ENCODE measurements at regions not wholly inside any gene's neighbourhood (a gene's known extent, or its start where the extent isn't known, plus 50 kb on each side); places are given as distances from the start of the nearest gene placed in this dataset.

DNA sequence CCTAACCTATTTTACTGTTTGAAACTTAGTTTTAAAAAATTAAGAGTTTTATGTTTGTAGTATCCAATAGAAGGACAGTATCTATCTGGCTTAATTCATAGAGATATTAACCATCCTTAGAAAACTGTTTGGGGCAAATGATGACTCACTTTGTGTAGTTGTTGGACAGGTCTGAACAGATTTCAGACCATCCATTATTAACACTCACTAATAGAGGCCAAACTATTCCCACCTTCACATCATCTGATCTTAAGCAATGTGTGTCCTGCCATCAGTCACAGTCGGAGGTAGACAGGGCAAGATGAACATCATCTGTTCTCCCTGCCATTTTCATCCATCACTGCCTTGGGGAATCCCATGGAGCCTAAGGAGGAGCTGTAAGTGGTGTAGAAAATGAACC lies 164.6 kb upstream of the DCC start:
- Histone ChIP-seq H3K27ac (no peak overlapping the region), H3K4me1 (no peaks in the 10 kb centered on the region), H3K27me3 (no peaks in the 10 kb centered on the region), H3K4me3 (no peak overlapping the region), H3K9me3 (no peaks in the 10 kb centered on the region), H3K36me3 (no peaks in the 10 kb centered on the region)
- intact Hi-C loops (cut with DNase I): no loop called here
- no peak for DNase-seq (ENCODE audit: extremely low spot score in 2 of 2)
- TF ChIP-seq POLR2A (IDR thresholded peaks at IDR 0.05): no peak
- TF ChIP-seq POLR2AphosphoS5 (IDR thresholded peaks at IDR 0.05; ENCODE audit: insufficient read depth in 1 of 2, low read depth in 1 of 2): no peak

DNA sequence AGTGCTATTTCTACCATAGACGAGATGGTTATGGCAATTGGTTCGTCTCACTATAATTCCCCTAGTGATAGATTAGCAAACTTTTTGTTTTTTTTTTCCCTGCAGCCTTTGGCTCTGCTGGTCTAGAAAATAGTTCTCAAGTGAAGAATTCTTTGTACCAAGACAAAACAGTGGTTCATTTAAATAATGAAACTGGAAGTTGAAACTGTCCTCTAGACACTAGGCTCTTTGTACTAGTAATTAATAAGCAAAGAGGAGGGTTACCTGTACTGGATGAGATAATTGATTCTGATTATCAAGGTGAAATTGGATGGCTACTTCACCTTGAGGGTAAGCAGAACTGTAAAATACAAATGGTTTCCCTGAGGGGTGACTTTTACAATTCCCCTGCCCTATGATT lies 156.9 kb upstream of the DCC start:
- TF ChIP-seq POLR2A (IDR thresholded peaks at IDR 0.05) (no peak), POLR2AphosphoS5 (IDR thresholded peaks at IDR 0.05; ENCODE audit: insufficient read depth in 1 of 2, low read depth in 1 of 2) (no peak)
- TF ChIP-seq, protein P1, sequence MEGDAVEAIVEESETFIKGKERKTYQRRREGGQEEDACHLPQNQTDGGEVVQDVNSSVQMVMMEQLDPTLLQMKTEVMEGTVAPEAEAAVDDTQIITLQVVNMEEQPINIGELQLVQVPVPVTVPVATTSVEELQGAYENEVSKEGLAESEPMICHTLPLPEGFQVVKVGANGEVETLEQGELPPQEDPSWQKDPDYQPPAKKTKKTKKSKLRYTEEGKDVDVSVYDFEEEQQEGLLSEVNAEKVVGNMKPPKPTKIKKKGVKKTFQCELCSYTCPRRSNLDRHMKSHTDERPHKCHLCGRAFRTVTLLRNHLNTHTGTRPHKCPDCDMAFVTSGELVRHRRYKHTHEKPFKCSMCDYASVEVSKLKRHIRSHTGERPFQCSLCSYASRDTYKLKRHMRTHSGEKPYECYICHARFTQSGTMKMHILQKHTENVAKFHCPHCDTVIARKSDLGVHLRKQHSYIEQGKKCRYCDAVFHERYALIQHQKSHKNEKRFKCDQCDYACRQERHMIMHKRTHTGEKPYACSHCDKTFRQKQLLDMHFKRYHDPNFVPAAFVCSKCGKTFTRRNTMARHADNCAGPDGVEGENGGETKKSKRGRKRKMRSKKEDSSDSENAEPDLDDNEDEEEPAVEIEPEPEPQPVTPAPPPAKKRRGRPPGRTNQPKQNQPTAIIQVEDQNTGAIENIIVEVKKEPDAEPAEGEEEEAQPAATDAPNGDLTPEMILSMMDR (IDR thresholded peaks at IDR 0.05): no peak
- no peak overlapping the region for H3K4me3 ChIP-seq
- DNase-seq (ENCODE audit: extremely low spot score in 2 of 2): no peak
- no peaks in the 10 kb centered on the region for H3K9me3 ChIP-seq
- intact Hi-C loops (cut with DNase I): no loop called here
- H3K27me3 ChIP-seq: no peaks in the 10 kb centered on the region
- no peaks in the 10 kb centered on the region for H3K36me3 ChIP-seq
- H3K4me1 ChIP-seq: no peaks in the 10 kb centered on the region
- H3K27ac ChIP-seq: no peak overlapping the region

DNA sequence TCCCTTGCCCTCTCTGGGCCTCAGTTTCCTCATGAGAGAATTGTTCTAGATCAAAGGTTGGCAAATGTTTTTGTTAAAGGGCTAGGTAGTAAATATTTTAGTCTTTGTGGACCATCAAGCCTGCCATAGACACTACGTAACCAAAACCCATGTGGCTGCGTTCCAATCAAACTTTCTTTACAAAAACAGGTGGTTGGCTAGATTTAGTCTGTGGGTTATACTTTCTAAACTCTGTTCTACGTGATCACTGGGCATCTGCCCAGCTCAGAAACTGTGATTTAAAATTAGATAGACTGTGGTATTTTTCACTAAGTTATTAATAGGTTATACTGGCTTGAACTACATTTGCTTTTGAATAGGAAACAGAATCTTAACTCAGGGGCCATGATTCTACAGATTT lies 149.8 kb upstream of the DCC start:
- H3K4me1 ChIP-seq: no peaks in the 10 kb centered on the region
- H3K36me3 ChIP-seq: no peaks in the 10 kb centered on the region
- H3K27ac ChIP-seq: no peak overlapping the region
- DNase-seq (ENCODE audit: extremely low spot score in 2 of 2): no peak
- H3K4me3 ChIP-seq: no peak overlapping the region
- H3K27me3 ChIP-seq: no peaks in the 10 kb centered on the region
- intact Hi-C loops (cut with DNase I): no loop called here
- no peak for TF ChIP-seq POLR2AphosphoS5 (IDR thresholded peaks at IDR 0.05; ENCODE audit: insufficient read depth in 1 of 2, low read depth in 1 of 2)
- TF ChIP-seq, protein P1 (IDR thresholded peaks at IDR 0.05): no peak
- no peak for TF ChIP-seq POLR2A (IDR thresholded peaks at IDR 0.05)
- H3K9me3 ChIP-seq: no peaks in the 10 kb centered on the region

DNA sequence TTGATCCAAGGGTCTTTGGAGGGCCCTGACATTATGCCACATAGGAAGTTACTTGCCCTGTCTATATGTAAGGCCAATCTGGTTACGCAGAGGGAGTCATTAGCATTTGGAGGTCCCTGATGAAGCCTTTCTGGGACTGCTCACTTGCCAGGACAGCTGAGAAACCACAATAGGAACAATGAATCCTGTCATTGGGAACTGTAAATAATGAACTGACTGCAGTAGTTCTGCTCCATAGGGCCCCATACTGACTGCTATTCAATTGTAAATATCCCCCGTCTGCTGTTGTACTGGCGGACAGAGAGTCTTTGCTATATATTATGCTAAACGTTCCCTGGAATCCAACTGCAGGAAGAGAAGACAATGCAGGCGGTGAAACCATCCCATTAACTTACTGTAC lies 149.4 kb upstream of the DCC start:
- intact Hi-C loops (cut with DNase I): no loop called here
- DNase-seq (ENCODE audit: extremely low spot score in 2 of 2): no peak
- Histone ChIP-seq H3K27ac (no peak overlapping the region), H3K4me3 (no peak overlapping the region), H3K27me3 (no peaks in the 10 kb centered on the region), H3K9me3 (no peaks in the 10 kb centered on the region), H3K36me3 (no peaks in the 10 kb centered on the region), H3K4me1 (no peaks in the 10 kb centered on the region)
- TF ChIP-seq POLR2AphosphoS5 (IDR thresholded peaks at IDR 0.05; ENCODE audit: insufficient read depth in 1 of 2, low read depth in 1 of 2): no peak
- no peak for TF ChIP-seq POLR2A (IDR thresholded peaks at IDR 0.05)
- TF ChIP-seq, protein P1 (IDR thresholded peaks at IDR 0.05): no peak

DNA sequence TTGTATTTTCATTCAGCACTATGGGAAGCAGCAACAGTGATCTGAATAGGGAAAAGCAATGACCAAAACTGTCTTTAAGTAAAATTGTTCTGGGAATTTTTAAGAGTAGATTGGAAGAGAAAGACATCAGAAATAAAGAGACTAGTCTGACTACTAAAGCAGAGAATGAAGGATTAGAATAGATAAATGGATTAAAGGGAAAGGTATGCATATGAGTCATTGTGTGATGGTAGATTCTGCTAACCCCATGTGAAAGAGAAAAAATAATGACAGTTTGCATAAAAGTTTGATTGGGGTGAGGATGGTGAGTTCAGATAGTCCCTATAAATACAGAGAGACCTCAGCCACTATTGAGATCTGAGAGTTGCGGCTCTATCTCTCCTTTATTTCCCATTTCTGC lies 139.6 kb upstream of the DCC start:
- Histone ChIP-seq H3K36me3 (no peaks in the 10 kb centered on the region), H3K4me3 (no peak overlapping the region), H3K27ac (no peak overlapping the region), H3K9me3 (no peaks in the 10 kb centered on the region), H3K27me3 (no peaks in the 10 kb centered on the region), H3K4me1 (no peaks in the 10 kb centered on the region)
- TF ChIP-seq POLR2A (IDR thresholded peaks at IDR 0.05) (no peak), POLR2AphosphoS5 (IDR thresholded peaks at IDR 0.05; ENCODE audit: insufficient read depth in 1 of 2, low read depth in 1 of 2) (no peak)
- TF ChIP-seq, protein P1 (IDR thresholded peaks at IDR 0.05): no peak
- DNase-seq (ENCODE audit: extremely low spot score in 2 of 2): no peak
- intact Hi-C loops (cut with DNase I): no loop called here

All from vagina (tissue), 2 donors.